ENCODE measurements at regions not wholly inside any gene's neighbourhood (a gene's known extent, or its start where the extent isn't known, plus 50 kb on each side); places are given as distances from the start of the nearest gene placed in this dataset.

GRCh38 chr5:6228257-6229250 is 149.8 kb downstream of the MED10 start:
- DNase-seq (ENCODE audit: low read depth): no peak
- no peak for TF ChIP-seq CTCF (IDR thresholded peaks at IDR 0.05; ENCODE audit: insufficient read depth, low read length)
- H3K4me3 ChIP-seq (ENCODE audit: low read depth, low read length): no peak overlapping the region

- DNase-seq (ENCODE audit: low read depth): no peak
- no peak for TF ChIP-seq CTCF (IDR thresholded peaks at IDR 0.05; ENCODE audit: insufficient read depth, low read length)
- no peak overlapping the region for H3K4me3 ChIP-seq (ENCODE audit: low read depth, low read length)
These were observed 153.2 kb downstream of the MED10 start for GRCh38 chr5:6225121-6225607.

- H3K4me3 ChIP-seq (ENCODE audit: low read depth, low read length): no peak overlapping the region
- no peak for TF ChIP-seq CTCF (IDR thresholded peaks at IDR 0.05; ENCODE audit: insufficient read depth, low read length)
- no peak for DNase-seq (ENCODE audit: low read depth)
These were observed 153.9 kb downstream of the MED10 start for GRCh38 chr5:6224406-6224805.

- no peak for DNase-seq (ENCODE audit: low read depth)
- TF ChIP-seq CTCF (IDR thresholded peaks at IDR 0.05; ENCODE audit: insufficient read depth, low read length): no peak
- H3K4me3 ChIP-seq (ENCODE audit: low read depth, low read length): no peak overlapping the region
These were observed 155.4 kb downstream of the MED10 start for GRCh38 chr5:6222899-6223298.

GRCh38 chr5:6222121-6222520 is 156.2 kb downstream of the MED10 start:
- no peak for DNase-seq (ENCODE audit: low read depth)
- no peak for TF ChIP-seq CTCF (IDR thresholded peaks at IDR 0.05; ENCODE audit: insufficient read depth, low read length)

GRCh38 chr5:6221141-6221626 is 157.2 kb downstream of the MED10 start:
- H3K4me3 ChIP-seq (ENCODE audit: low read depth, low read length): no peak overlapping the region
- TF ChIP-seq CTCF (IDR thresholded peaks at IDR 0.05; ENCODE audit: insufficient read depth, low read length): no peak
- no peak for DNase-seq (ENCODE audit: low read depth)

More at GRCh38 chr5:6222121-6222520, 156.2 kb downstream of the MED10 start:
- H3K4me3 ChIP-seq (ENCODE audit: low read depth, low read length): no peak overlapping the region
